ENCODE measurements at regions not wholly inside any gene's neighbourhood (a gene's known extent, or its start where the extent isn't known, plus 50 kb on each side); places are given as distances from the start of the nearest gene placed in this dataset.

- TF ChIP-seq CTCF (IDR thresholded peaks at IDR 0.05; ENCODE audit: borderline replicate concordance, insufficient read depth, low read depth, low read length), result no peak
- no peak overlapping the region for H3K4me3 ChIP-seq (ENCODE audit: low read depth, low read length)
Observed at GRCh38 chr6:126267626-126268025, 72.3 kb upstream of the CENPW start.

- H3K4me3 ChIP-seq (ENCODE audit: low read depth, low read length), result no peak overlapping the region
- no peak for TF ChIP-seq CTCF (IDR thresholded peaks at IDR 0.05; ENCODE audit: borderline replicate concordance, insufficient read depth, low read depth, low read length)
Observed at GRCh38 chr6:126268092-126268491, 71.8 kb upstream of the CENPW start.

- H3K4me3 ChIP-seq (ENCODE audit: low read depth, low read length), result no peak overlapping the region
- TF ChIP-seq CTCF (IDR thresholded peaks at IDR 0.05; ENCODE audit: borderline replicate concordance, insufficient read depth, low read depth, low read length), result no peak
Observed at GRCh38 chr6:126280287-126280686, 59.6 kb upstream of the CENPW start.

GRCh38 chr6:126285871-126286365, 54.0 kb upstream of the CENPW start:
- no peak overlapping the region for H3K4me3 ChIP-seq (ENCODE audit: low read depth, low read length)
- no peak for TF ChIP-seq CTCF (IDR thresholded peaks at IDR 0.05; ENCODE audit: borderline replicate concordance, insufficient read depth, low read depth, low read length)
